ENCODE measurements at regions not wholly inside any gene's neighbourhood (a gene's known extent, or its start where the extent isn't known, plus 50 kb on each side); places are given as distances from the start of the nearest gene placed in this dataset.
"Not testable (repeated sequence)": the region's sequence is repeated elsewhere in the genome, so short reads cannot be mapped to it uniquely, and the experiment has no call there.

DNA sequence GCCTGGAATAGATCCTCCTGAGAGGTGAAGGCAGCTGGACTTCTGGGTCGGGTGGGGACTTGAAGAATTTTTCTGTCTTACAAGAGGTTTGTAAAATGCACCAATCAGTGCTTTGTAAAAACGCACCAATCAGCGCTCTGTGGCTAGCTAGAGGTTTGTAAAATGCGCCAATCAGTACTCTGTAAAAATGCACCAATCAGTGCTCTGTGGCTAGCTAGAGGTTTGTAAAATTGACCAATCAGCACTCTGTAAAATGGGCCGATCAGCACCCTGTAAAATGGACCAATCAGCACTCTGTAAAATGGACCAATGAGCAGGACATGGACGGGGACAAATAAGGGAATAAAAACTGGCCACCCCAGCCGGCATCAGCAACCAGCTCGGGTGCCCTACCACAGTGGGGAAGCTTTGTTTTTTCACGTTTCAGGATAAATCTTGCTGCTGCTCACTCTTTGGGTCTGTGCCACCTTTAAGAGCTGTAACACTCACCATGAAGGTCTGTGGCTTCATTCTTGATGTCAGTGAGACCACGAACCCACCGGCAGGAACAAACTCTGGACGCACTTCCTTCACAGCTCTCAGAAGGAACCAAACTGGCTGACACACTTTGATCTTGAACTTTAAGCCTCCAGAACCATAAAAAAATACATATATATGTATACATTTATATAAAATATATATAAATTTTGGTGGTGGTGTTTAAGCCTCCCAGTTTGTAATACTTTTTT lies 197.8 kb upstream of the SLCO3A1 start:
- not testable (repeated sequence) for H3K4me2 ChIP-seq (ENCODE audit: low read length); H3K27me3 ChIP-seq (ENCODE audit: control insufficient read depth, insufficient read depth, low read length); H3K9ac ChIP-seq (ENCODE audit: low read depth, low read length); H3K36me3 ChIP-seq (ENCODE audit: insufficient read depth, low read length); H3K4me3 ChIP-seq (ENCODE audit: low read length); H3K9me3 ChIP-seq (replicated peaks; ENCODE audit: low read length); H3K4me1 ChIP-seq (ENCODE audit: control insufficient read depth, insufficient read depth, low read length)

DNA sequence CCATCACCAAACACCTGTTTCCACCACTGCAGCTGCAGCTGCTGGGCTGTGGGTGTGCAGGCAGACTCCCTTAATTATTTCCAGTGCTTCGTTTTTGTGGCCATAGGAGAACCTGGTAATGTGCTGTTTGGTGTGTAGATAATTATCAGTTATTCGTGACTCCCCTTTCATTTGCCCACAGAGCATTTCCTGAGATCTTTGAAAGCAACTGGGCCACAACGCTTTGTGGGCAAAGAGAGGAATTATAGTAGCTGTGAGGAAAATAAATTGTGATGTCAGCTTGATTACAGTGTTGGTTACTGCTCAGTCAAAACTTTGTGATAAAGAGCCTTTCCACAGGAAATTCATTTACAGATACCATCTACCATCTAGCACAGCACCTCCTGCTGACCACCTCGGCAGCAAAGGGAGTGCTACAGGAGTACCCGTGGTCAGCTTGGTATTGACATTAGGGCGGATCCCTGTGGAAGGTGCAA lies 193.3 kb upstream of the SLCO3A1 start:
- Histone ChIP-seq H3K4me2 (ENCODE audit: low read length) (no peak overlapping the region), H3K4me3 (ENCODE audit: low read length) (no peak overlapping the region), H3K9ac (ENCODE audit: low read depth, low read length) (no peak overlapping the region), H3K36me3 (ENCODE audit: insufficient read depth, low read length) (no peaks in the 10 kb centered on the region), H3K27me3 (ENCODE audit: control insufficient read depth, insufficient read depth, low read length) (no peaks in the 10 kb centered on the region), H3K9me3 (replicated peaks; ENCODE audit: low read length) (no peaks in the 10 kb centered on the region), H3K4me1 (ENCODE audit: control insufficient read depth, insufficient read depth, low read length) (no peaks in the 10 kb centered on the region)

DNA sequence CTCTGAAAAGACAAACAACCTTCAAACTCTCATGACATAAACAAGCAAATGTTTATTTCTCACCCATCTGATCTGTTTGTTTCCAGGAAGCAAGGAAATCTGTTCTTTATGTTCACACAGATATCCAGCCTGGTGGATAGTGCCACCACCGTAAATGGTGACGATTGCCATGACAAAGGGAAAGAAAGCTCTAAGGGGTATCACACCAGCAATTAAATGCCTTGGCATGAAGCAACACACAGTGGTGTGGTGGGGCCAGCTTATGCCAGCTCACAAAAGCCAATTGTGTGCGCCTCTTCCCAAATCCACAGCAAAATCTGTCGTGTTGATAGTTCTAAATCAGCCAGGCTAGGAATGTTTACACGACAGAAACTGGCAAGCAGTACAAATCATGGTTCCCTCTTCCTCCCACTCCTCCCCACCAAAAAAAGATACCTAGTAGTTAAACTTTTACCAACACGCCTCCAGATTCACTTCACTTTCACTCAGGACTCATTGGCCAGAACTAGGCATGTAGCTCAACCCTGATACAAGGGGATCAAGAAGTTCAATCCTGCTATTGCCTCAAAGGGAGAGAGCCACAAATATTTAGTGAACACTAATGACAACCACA lies 189.2 kb upstream of the SLCO3A1 start:
- Histone ChIP-seq H3K27me3 (ENCODE audit: control insufficient read depth, insufficient read depth, low read length) (no peaks in the 10 kb centered on the region), H3K4me1 (ENCODE audit: control insufficient read depth, insufficient read depth, low read length) (no peaks in the 10 kb centered on the region), H3K9ac (ENCODE audit: low read depth, low read length) (no peak overlapping the region), H3K36me3 (ENCODE audit: insufficient read depth, low read length) (no peaks in the 10 kb centered on the region), H3K9me3 (replicated peaks; ENCODE audit: low read length) (no peaks in the 10 kb centered on the region), H3K4me3 (ENCODE audit: low read length) (no peak overlapping the region), H3K4me2 (ENCODE audit: low read length) (no peak overlapping the region)

DNA sequence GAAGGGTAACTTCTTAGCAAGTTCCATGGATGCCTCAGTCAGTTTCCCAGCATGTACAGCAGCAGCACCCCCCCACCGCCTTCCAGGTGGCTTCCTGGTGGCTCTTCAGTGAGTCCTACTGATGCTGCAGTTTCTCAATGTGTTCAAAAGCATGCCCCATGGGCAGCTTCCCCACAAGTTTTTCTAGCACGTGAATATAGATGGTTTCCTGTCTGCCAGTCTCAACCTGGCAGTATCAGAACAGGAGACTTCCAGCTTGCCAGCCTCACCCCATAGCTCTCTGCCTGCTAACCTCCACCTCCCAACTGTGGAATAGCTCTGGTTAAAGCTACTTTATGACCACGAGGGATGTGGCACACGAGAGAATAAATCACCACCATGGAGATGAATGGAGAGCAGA lies 188.3 kb upstream of the SLCO3A1 start:
- H3K9ac ChIP-seq (ENCODE audit: low read depth, low read length), result no peak overlapping the region
- no peaks in the 10 kb centered on the region for H3K27me3 ChIP-seq (ENCODE audit: control insufficient read depth, insufficient read depth, low read length)
- H3K4me2 ChIP-seq (ENCODE audit: low read length), result no peak overlapping the region
- H3K9me3 ChIP-seq (replicated peaks; ENCODE audit: low read length), result no peaks in the 10 kb centered on the region
- no peaks in the 10 kb centered on the region for H3K4me1 ChIP-seq (ENCODE audit: control insufficient read depth, insufficient read depth, low read length)
- H3K4me3 ChIP-seq (ENCODE audit: low read length), result no peak overlapping the region
- no peaks in the 10 kb centered on the region for H3K36me3 ChIP-seq (ENCODE audit: insufficient read depth, low read length)

DNA sequence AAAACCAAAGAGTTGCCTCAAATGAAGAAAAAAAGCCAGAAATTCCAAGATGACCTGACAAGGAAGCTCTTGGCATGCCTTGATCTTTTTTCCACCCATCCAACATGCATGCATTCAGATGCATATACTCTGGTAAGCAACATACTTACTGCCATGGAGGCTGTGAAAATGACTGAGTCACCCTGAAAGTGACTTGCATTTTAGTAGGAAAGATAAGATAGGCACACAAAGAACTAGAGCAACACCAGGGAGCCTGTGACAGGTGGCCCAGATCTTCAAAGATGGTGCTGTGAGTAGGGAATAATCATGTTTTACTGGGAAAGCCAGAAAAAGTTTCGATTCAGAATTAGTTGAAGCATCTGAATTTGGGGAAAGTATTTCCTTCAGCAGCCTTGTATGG lies 185.1 kb upstream of the SLCO3A1 start:
- no peaks in the 10 kb centered on the region for H3K27me3 ChIP-seq (ENCODE audit: control insufficient read depth, insufficient read depth, low read length)
- no peaks in the 10 kb centered on the region for H3K4me1 ChIP-seq (ENCODE audit: control insufficient read depth, insufficient read depth, low read length)
- H3K9ac ChIP-seq (ENCODE audit: low read depth, low read length), result no peak overlapping the region
- H3K4me3 ChIP-seq (ENCODE audit: low read length), result no peak overlapping the region
- H3K4me2 ChIP-seq (ENCODE audit: low read length), result no peak overlapping the region
- no peaks in the 10 kb centered on the region for H3K9me3 ChIP-seq (replicated peaks; ENCODE audit: low read length)
- H3K36me3 ChIP-seq (ENCODE audit: insufficient read depth, low read length), result no peaks in the 10 kb centered on the region

DNA sequence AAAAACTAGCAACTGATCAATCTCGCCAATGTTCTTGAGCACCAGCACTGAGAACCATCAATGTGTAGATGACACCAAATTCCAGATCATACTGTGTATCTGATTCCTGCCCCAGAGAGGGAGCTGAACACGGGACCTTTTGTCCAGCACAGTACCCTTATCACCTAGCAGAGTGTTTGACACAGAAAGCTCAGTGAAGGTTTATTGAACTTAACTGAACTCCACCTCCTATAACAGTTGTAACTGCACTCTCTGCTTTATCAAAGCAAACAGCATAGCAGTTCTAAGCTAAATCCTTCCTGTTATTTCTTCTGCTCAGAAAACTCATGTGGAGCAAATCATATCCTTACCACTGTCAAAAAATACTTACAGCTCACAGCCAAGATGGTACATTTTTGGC lies 183.4 kb upstream of the SLCO3A1 start:
- H3K36me3 ChIP-seq (ENCODE audit: insufficient read depth, low read length), result no peaks in the 10 kb centered on the region
- H3K27me3 ChIP-seq (ENCODE audit: control insufficient read depth, insufficient read depth, low read length), result no peaks in the 10 kb centered on the region
- H3K4me2 ChIP-seq (ENCODE audit: low read length), result no peak overlapping the region
- no peaks in the 10 kb centered on the region for H3K4me1 ChIP-seq (ENCODE audit: control insufficient read depth, insufficient read depth, low read length)
- H3K9me3 ChIP-seq (replicated peaks; ENCODE audit: low read length), result no peaks in the 10 kb centered on the region
- no peak overlapping the region for H3K4me3 ChIP-seq (ENCODE audit: low read length)
- H3K9ac ChIP-seq (ENCODE audit: low read depth, low read length), result no peak overlapping the region

DNA sequence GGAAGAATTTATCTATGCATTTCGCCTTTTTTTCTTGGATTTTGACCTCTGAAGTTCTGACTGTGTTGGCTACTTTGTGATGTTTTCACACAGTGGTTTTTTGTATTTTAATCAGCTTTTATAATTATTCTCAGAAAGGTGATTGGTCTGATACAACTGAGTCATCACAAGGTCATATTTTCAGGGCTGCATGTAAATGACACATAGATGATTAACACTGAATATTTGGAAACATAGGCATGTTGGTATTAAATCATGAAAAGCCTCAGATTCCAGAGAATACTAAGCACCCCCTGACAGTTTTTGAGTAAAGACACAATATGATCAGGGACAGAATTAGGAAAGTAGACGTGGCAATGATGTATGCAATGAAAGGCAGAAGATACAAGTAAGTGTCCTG lies 175.5 kb upstream of the SLCO3A1 start:
- H3K9me3 ChIP-seq (replicated peaks; ENCODE audit: low read length), result no peaks in the 10 kb centered on the region
- no peak overlapping the region for H3K4me2 ChIP-seq (ENCODE audit: low read length)
- H3K4me1 ChIP-seq (ENCODE audit: control insufficient read depth, insufficient read depth, low read length), result no peaks in the 10 kb centered on the region
- no peaks in the 10 kb centered on the region for H3K36me3 ChIP-seq (ENCODE audit: insufficient read depth, low read length)
- H3K4me3 ChIP-seq (ENCODE audit: low read length), result no peak overlapping the region
- no peak overlapping the region for H3K9ac ChIP-seq (ENCODE audit: low read depth, low read length)
- H3K27me3 ChIP-seq (ENCODE audit: control insufficient read depth, insufficient read depth, low read length), result no peaks in the 10 kb centered on the region

DNA sequence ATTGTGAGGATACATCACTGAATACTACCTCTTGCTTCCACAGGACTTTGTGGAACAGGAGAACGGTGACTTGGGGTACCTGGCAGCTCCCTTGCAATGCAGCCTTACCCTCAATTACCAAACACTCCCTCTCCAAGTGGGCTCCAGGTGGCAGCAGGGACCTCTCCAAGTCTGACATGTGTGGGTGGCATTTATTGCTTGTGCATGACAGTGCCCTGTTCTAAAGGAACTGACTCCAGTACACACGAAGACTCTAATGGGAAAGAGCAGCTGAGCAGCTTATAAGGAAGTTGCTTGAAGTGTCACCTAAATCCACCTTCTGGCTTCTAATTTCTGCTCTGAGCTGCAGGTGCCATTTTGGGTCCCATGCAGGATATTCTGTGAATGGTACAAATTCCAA lies 174.1 kb upstream of the SLCO3A1 start:
- no peaks in the 10 kb centered on the region for H3K27me3 ChIP-seq (ENCODE audit: control insufficient read depth, insufficient read depth, low read length)
- H3K9ac ChIP-seq (ENCODE audit: low read depth, low read length), result no peak overlapping the region
- no peak overlapping the region for H3K4me2 ChIP-seq (ENCODE audit: low read length)
- no peaks in the 10 kb centered on the region for H3K4me1 ChIP-seq (ENCODE audit: control insufficient read depth, insufficient read depth, low read length)
- no peaks in the 10 kb centered on the region for H3K36me3 ChIP-seq (ENCODE audit: insufficient read depth, low read length)
- no peak overlapping the region for H3K4me3 ChIP-seq (ENCODE audit: low read length)
- H3K9me3 ChIP-seq (replicated peaks; ENCODE audit: low read length), result no peaks in the 10 kb centered on the region

DNA sequence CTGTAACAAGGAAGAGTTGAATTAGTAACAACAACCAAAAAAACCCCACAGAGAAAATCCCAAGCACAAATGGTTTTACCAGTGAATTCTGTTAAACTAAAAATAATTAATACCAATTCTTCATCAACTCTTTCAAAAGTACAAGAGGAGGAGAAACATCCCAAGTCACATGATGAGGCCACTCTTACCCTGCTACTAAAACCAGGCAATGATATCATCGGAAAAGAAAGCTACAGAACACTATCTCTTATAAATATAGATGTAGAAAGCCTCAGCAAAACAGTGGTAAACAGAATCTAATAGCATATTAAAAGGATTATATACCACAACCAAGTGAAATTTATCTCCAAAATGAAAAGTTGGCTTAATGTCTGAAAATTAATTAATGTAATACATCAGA lies 168.1 kb upstream of the SLCO3A1 start:
- no peaks in the 10 kb centered on the region for H3K36me3 ChIP-seq (ENCODE audit: insufficient read depth, low read length)
- no peaks in the 10 kb centered on the region for H3K27me3 ChIP-seq (ENCODE audit: control insufficient read depth, insufficient read depth, low read length)
- H3K9ac ChIP-seq (ENCODE audit: low read depth, low read length), result no peak overlapping the region
- no peak overlapping the region for H3K4me3 ChIP-seq (ENCODE audit: low read length)
- H3K4me1 ChIP-seq (ENCODE audit: control insufficient read depth, insufficient read depth, low read length), result no peaks in the 10 kb centered on the region
- no peaks in the 10 kb centered on the region for H3K9me3 ChIP-seq (replicated peaks; ENCODE audit: low read length)
- no peak overlapping the region for H3K4me2 ChIP-seq (ENCODE audit: low read length)

DNA sequence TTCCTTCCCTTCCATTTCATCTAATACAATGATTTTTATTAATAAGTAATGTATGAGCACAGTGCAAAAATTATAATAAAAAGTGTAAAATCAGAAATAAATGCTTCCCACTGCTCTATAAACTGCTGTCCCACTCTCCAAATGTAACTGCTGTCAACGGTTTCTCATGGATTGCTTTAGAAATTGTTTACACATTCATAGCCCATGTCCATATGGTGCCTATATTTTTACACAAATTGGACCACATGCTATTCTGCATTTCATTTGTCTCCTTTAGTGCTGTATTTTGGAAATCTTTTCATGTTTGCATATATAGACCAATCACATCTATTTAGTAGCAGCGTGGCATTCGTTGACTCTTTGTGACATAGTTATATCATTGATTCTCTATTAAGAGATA lies 164.7 kb upstream of the SLCO3A1 start:
- Histone ChIP-seq H3K9me3 (replicated peaks; ENCODE audit: low read length) (no peaks in the 10 kb centered on the region), H3K4me3 (ENCODE audit: low read length) (no peak overlapping the region), H3K36me3 (ENCODE audit: insufficient read depth, low read length) (no peaks in the 10 kb centered on the region), H3K27me3 (ENCODE audit: control insufficient read depth, insufficient read depth, low read length) (no peaks in the 10 kb centered on the region), H3K4me1 (ENCODE audit: control insufficient read depth, insufficient read depth, low read length) (no peaks in the 10 kb centered on the region), H3K4me2 (ENCODE audit: low read length) (no peak overlapping the region), H3K9ac (ENCODE audit: low read depth, low read length) (no peak overlapping the region)

DNA sequence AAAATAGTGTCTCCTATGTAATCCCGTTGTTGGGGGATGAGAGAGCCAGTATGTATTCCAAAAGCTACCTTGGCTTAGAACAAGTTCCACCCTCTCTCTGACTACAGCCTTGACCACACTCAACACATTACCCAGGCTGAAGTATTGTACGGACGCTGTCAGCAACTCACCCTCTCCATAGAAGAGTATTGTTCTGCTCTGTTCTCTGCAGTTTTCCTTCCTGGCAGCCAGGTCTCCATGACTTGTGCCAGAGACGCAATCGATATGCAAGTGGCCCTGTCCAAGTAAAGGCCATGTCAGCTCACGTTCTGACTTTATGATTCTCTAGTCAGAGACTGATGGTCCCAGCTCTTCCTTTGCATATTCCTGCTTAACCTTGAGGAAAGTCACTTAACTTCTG lies 164.1 kb upstream of the SLCO3A1 start:
- Histone ChIP-seq H3K27me3 (ENCODE audit: control insufficient read depth, insufficient read depth, low read length) (no peaks in the 10 kb centered on the region), H3K36me3 (ENCODE audit: insufficient read depth, low read length) (no peaks in the 10 kb centered on the region), H3K4me1 (ENCODE audit: control insufficient read depth, insufficient read depth, low read length) (peaks cover 2% of the 10 kb centered on the region), H3K9me3 (replicated peaks; ENCODE audit: low read length) (no peaks in the 10 kb centered on the region), H3K4me2 (ENCODE audit: low read length) (no peak overlapping the region), H3K9ac (ENCODE audit: low read depth, low read length) (no peak overlapping the region), H3K4me3 (ENCODE audit: low read length) (no peak overlapping the region)

DNA sequence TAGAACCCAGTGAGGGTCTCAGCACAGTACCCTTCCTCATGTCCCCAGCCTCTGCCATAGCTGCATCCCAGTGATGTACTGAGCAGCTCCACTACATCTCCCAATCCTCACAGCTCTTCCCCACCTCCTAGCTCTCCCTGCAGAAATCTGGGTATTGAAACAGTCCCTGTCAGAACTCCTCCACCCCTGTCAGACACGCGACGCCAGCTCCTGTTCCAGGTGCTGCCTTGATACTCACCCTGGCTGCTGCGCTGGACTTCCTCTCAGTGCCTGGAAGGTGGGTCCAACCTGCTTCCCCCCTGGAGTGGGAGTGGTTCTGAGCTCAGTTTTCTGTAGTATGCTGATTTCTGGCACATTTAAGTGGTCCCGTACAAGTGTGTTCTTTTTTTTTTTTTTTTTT lies 160.9 kb upstream of the SLCO3A1 start:
- no peak overlapping the region for H3K4me3 ChIP-seq (ENCODE audit: low read length)
- H3K9me3 ChIP-seq (replicated peaks; ENCODE audit: low read length), result no peaks in the 10 kb centered on the region
- no peak overlapping the region for H3K4me2 ChIP-seq (ENCODE audit: low read length)
- no peaks in the 10 kb centered on the region for H3K27me3 ChIP-seq (ENCODE audit: control insufficient read depth, insufficient read depth, low read length)
- H3K4me1 ChIP-seq (ENCODE audit: control insufficient read depth, insufficient read depth, low read length), result peaks cover 2% of the 10 kb centered on the region
- no peak overlapping the region for H3K9ac ChIP-seq (ENCODE audit: low read depth, low read length)
- no peaks in the 10 kb centered on the region for H3K36me3 ChIP-seq (ENCODE audit: insufficient read depth, low read length)

Data from skeletal muscle satellite cell (primary cell).